CD8-positive, alpha-beta memory T cell (primary cell): ENCODE measurements at regions not wholly inside any gene's neighbourhood (a gene's known extent, or its start where the extent isn't known, plus 50 kb on each side); places are given as distances from the start of the nearest gene placed in this dataset.
"Not testable (repeated sequence)": the region's sequence is repeated elsewhere in the genome, so short reads cannot be mapped to it uniquely, and the experiment has no call there.

ENCODE experiments used
- CTCF ChIA-PET: fragments of 350-600 bp; sonication (Branson Sonifier 250); formaldehyde crosslinking; loops from one replicate; lab custom pipeline; 2021; ENCODE audit warnings: antibody characterized with exemption; lab: Charles Lee
- POLR2A ChIA-PET: fragments of 350-600 bp; sonication (Branson Sonifier 250); formaldehyde crosslinking; loops from one replicate; lab custom pipeline; 2021; ENCODE audit warnings: antibody characterized with exemption; lab: Charles Lee
- DNase-seq, 5 donors: peaks; one replicate each; pipeline versions ENCODE4 v3.0.0 to v3.0.0-alpha.2; 2020 to 2022; ENCODE audit warnings: mixed read lengths in 1 of 5
- H3K27ac ChIP-seq: one replicate; pipeline ENCODE4 v1.7.0; 2013; ENCODE audit warnings: low read depth, mild to moderate bottlenecking, low read length, moderate library complexity
- H3K27me3 ChIP-seq: 2 replicates; pipeline ENCODE4 v1.7.0; 2013; ENCODE audit warnings: low read length, mild to moderate bottlenecking; ENCODE audit not compliant: insufficient read depth, poor library complexity, severe bottlenecking
- H3K36me3 ChIP-seq: 2 replicates; pipeline ENCODE4 v1.7.0; 2013; ENCODE audit warnings: mild to moderate bottlenecking, low read length, moderate library complexity; ENCODE audit not compliant: insufficient read depth
- H3K4me1 ChIP-seq: 2 replicates; pipeline ENCODE4 v1.7.0; 2013; ENCODE audit warnings: mild to moderate bottlenecking, low read length, moderate library complexity; ENCODE audit not compliant: insufficient read depth
- H3K4me3 ChIP-seq: 2 replicates; pipeline ENCODE4 v1.7.0; 2013; ENCODE audit warnings: mild to moderate bottlenecking, low read length
- H3K9me3 ChIP-seq: 2 replicates; pipeline ENCODE4 v1.7.0; 2013; ENCODE audit warnings: mild to moderate bottlenecking, low read length
- H3K27ac Mint-ChIP-seq, 8 donors: one replicate each; pipeline ENCODE4 v1.8.0; 2020 to 2021; ENCODE audit warnings: mixed read lengths in 8 of 8, mild to moderate bottlenecking in 6 of 8, inconsistent platforms in 3 of 8, moderate library complexity in 3 of 8
- H3K27me3 Mint-ChIP-seq, 2 donors: one replicate each; pipeline ENCODE4 v1.8.0; 2020 to 2021; ENCODE audit warnings: mixed read lengths in 2 of 2, mild to moderate bottlenecking in 1 of 2, moderate library complexity in 1 of 2
- H3K36me3 Mint-ChIP-seq, 3 donors: one replicate each; pipeline ENCODE4 v1.8.0; 2020 to 2021; ENCODE audit warnings: mixed read lengths in 3 of 3, inconsistent platforms in 1 of 3, mild to moderate bottlenecking in 1 of 3
- H3K4me1 Mint-ChIP-seq, 3 donors: one replicate each; pipeline ENCODE4 v1.8.0; 2020 to 2021; ENCODE audit warnings: mixed read lengths in 3 of 3, inconsistent platforms in 1 of 3, mild to moderate bottlenecking in 1 of 3
- H3K4me3 Mint-ChIP-seq, 7 donors: one replicate each; pipeline ENCODE4 v1.8.0; 2020 to 2021; ENCODE audit warnings: mixed read lengths in 7 of 7, mild to moderate bottlenecking in 6 of 7, moderate library complexity in 4 of 7, inconsistent platforms in 2 of 7
- H3K9me3 Mint-ChIP-seq, 5 donors: one replicate each; pipeline ENCODE4 v1.8.0; 2020 to 2022; ENCODE audit warnings: mixed read lengths in 5 of 5, mild to moderate bottlenecking in 3 of 5, moderate library complexity in 2 of 5, inconsistent platforms in 1 of 5

GRCh38 chr3:164030194-164030593 lies 1048.1 kb downstream of the SI start:
- Histone ChIP-seq H3K27ac (no peak overlapping the region), H3K36me3 (no peaks in the 10 kb centered on the region), H3K4me1 (no peaks in the 10 kb centered on the region), H3K27me3 (no peaks in the 10 kb centered on the region), H3K4me3 (no peak overlapping the region), H3K9me3 (no peaks in the 10 kb centered on the region)
- DNase-seq, result no peak
- no peaks in the 10 kb centered on the region for H3K4me1 Mint-ChIP-seq
- peaks cover 0 to 19% (median 9%) of the 10 kb centered on the region in 5 donors for H3K9me3 Mint-ChIP-seq
- ChIA-PET CTCF (no interaction called here), POLR2A (no interaction called here)
- no peak overlapping the region for H3K27ac Mint-ChIP-seq
- H3K4me3 Mint-ChIP-seq, result no peak overlapping the region
- H3K27me3 Mint-ChIP-seq, result no peaks in the 10 kb centered on the region
- H3K36me3 Mint-ChIP-seq, result no peaks in the 10 kb centered on the region

DNA sequence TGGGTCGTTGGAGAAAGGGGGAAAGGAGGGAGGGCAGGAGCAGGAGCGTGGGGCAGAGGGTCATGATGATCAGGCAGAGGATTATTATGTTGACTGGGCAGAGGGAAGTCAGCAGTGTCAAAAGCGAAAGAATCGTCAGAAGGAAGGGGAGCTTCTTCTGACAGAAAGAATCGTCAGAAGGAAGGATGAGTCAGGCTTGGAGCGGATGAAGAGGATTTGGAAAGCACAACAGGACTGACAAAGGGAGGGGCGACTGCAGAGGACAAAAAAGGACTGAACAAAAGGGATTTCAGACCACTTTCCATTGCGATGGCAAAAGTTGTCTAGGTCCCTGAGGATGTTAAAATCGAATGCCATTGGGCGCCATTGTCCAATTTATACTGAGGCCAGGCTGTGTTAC lies 1053.5 kb downstream of the SI start:
- no peaks in the 10 kb centered on the region for H3K36me3 ChIP-seq
- H3K27me3 ChIP-seq, result no peaks in the 10 kb centered on the region
- no peak overlapping the region for H3K27ac ChIP-seq
- ChIA-PET POLR2A (no interaction called here), CTCF (no interaction called here)
- H3K27ac Mint-ChIP-seq, result no peak overlapping the region
- H3K4me3 ChIP-seq, result no peak overlapping the region
- no peak overlapping the region for H3K4me3 Mint-ChIP-seq
- peaks cover 0 to 2% (median 0%) of the 10 kb centered on the region in 3 donors for H3K36me3 Mint-ChIP-seq
- peaks cover 2 to 17% (median 8%) of the 10 kb centered on the region in 5 donors for H3K9me3 Mint-ChIP-seq
- no peaks in the 10 kb centered on the region for H3K4me1 ChIP-seq
- H3K9me3 ChIP-seq, result no peaks in the 10 kb centered on the region
- no peaks in the 10 kb centered on the region for H3K4me1 Mint-ChIP-seq
- no peak for DNase-seq
- H3K27me3 Mint-ChIP-seq, result no peaks in the 10 kb centered on the region

- ChIA-PET POLR2A (no interaction called here), CTCF (no interaction called here)
- peaks cover 2 to 17% (median 8%) of the 10 kb centered on the region in 5 donors for H3K9me3 Mint-ChIP-seq
- H3K4me1 ChIP-seq, result no peaks in the 10 kb centered on the region
- no peaks in the 10 kb centered on the region for H3K27me3 Mint-ChIP-seq
- DNase-seq, result no peak
- H3K27ac Mint-ChIP-seq, result no peak overlapping the region
- H3K36me3 Mint-ChIP-seq, result peaks cover 0 to 2% (median 0%) of the 10 kb centered on the region in 3 donors
- no peaks in the 10 kb centered on the region for H3K36me3 ChIP-seq
- no peak overlapping the region for H3K4me3 Mint-ChIP-seq
- no peaks in the 10 kb centered on the region for H3K4me1 Mint-ChIP-seq
- H3K27me3 ChIP-seq, result no peaks in the 10 kb centered on the region
- H3K9me3 ChIP-seq, result no peaks in the 10 kb centered on the region
- no peak overlapping the region for H3K27ac ChIP-seq
- H3K4me3 ChIP-seq, result no peak overlapping the region
Measured at GRCh38 chr3:164023480-164023879, 1054.8 kb downstream of the SI start.

GRCh38 chr3:164018500-164018899 lies 1059.8 kb downstream of the SI start:
- H3K27ac ChIP-seq, result no peak overlapping the region
- Mint-ChIP-seq H3K4me1 (no peaks in the 10 kb centered on the region), H3K27me3 (no peaks in the 10 kb centered on the region), H3K27ac (no peak overlapping the region), H3K4me3 (no peak overlapping the region), H3K36me3 (peaks cover 0 to 1% (median 0%) of the 10 kb centered on the region in 3 donors), H3K9me3 (peaks cover 0 to 4% (median 2%) of the 10 kb centered on the region in 5 donors)
- no peaks in the 10 kb centered on the region for H3K27me3 ChIP-seq
- H3K36me3 ChIP-seq, result no peaks in the 10 kb centered on the region
- H3K9me3 ChIP-seq, result no peaks in the 10 kb centered on the region
- no peak for DNase-seq
- no peaks in the 10 kb centered on the region for H3K4me1 ChIP-seq
- POLR2A ChIA-PET, result no interaction called here
- CTCF ChIA-PET, result no interaction called here
- H3K4me3 ChIP-seq, result no peak overlapping the region

DNA sequence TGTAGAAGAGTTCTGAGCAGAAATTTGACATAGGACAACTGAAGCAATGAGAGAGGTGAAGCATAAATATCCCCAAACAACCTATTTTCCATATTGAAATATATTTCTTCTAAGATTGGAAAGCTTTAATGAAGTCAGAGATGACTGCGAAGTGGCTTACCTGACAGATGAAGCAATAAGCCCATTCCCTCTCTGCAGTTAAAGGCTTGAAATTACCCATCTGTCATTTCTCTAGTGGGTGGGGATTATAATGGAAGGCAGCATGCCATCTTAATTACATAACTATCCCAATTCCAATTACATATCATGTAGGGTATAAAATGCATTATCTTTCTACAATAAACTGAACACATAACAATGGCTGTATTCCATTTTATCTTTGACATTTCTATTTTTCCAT lies 1070.5 kb downstream of the SI start:
- H3K9me3 Mint-ChIP-seq, result peaks cover 0 to 6% (median 4%) of the 10 kb centered on the region in 5 donors

DNA sequence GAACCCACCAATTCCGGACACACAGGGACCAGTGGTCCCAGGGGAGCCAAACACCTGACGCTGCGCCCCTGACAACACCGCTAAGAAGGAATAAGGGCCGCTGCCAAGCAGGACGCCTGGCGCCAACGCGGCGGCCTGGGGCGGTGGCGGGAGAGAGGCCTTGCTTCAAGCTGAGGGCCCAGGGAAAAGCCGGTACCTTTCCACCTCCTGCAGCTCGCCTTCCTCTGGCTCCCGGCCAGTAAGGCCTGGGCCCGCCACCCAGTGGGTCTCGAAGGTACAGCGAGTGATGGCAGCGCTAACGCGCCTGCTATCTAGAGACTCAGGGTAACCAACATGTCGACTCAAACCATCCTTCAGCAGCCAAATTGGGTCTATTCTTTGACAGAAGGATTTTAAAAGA lies 1074.1 kb downstream of the SI start:
- H3K27ac ChIP-seq, result no peak overlapping the region
- H3K4me3 ChIP-seq, result no peak overlapping the region
- Mint-ChIP-seq H3K9me3 (peaks cover 5 to 11% (median 9%) of the 10 kb centered on the region in 5 donors), H3K27ac (no peak overlapping the region), H3K4me3 (no peak overlapping the region), H3K4me1 (no peaks in the 10 kb centered on the region), H3K36me3 (no peaks in the 10 kb centered on the region), H3K27me3 (no peaks in the 10 kb centered on the region)
- POLR2A ChIA-PET, result no interaction called here
- no peaks in the 10 kb centered on the region for H3K9me3 ChIP-seq
- no peaks in the 10 kb centered on the region for H3K27me3 ChIP-seq
- CTCF ChIA-PET, result no interaction called here
- no peaks in the 10 kb centered on the region for H3K36me3 ChIP-seq
- no peaks in the 10 kb centered on the region for H3K4me1 ChIP-seq
- DNase-seq, result no peak

More for the DNA sequence above, 1070.5 kb downstream of the SI start:
- Histone ChIP-seq H3K27ac (no peak overlapping the region), H3K9me3 (no peaks in the 10 kb centered on the region), H3K4me3 (no peak overlapping the region), H3K27me3 (no peaks in the 10 kb centered on the region), H3K4me1 (no peaks in the 10 kb centered on the region), H3K36me3 (no peaks in the 10 kb centered on the region)
- no peak for DNase-seq
- POLR2A ChIA-PET, result no interaction called here
- no peak overlapping the region for H3K27ac Mint-ChIP-seq
- H3K36me3 Mint-ChIP-seq, result no peaks in the 10 kb centered on the region
- H3K27me3 Mint-ChIP-seq, result no peaks in the 10 kb centered on the region
- no peak overlapping the region for H3K4me3 Mint-ChIP-seq
- CTCF ChIA-PET, result no interaction called here
- H3K4me1 Mint-ChIP-seq, result no peaks in the 10 kb centered on the region

GRCh38 chr3:164003016-164003415 lies 1075.3 kb downstream of the SI start:
- H3K27me3 Mint-ChIP-seq, POLR2A ChIA-PET, H3K4me3 ChIP-seq: not testable (repeated sequence)

GRCh38 chr3:163983940-163984339 lies 1094.4 kb downstream of the SI start:
- Histone ChIP-seq H3K4me1 (no peaks in the 10 kb centered on the region), H3K9me3 (no peaks in the 10 kb centered on the region), H3K27me3 (no peaks in the 10 kb centered on the region), H3K27ac (no peak overlapping the region), H3K4me3 (no peak overlapping the region), H3K36me3 (no peaks in the 10 kb centered on the region)
- no peaks in the 10 kb centered on the region for H3K27me3 Mint-ChIP-seq
- no peaks in the 10 kb centered on the region for H3K36me3 Mint-ChIP-seq
- peaks cover 2 to 27% (median 6%) of the 10 kb centered on the region in 5 donors for H3K9me3 Mint-ChIP-seq
- no peak overlapping the region for H3K27ac Mint-ChIP-seq
- no peak for DNase-seq
- no peak overlapping the region for H3K4me3 Mint-ChIP-seq
- no peaks in the 10 kb centered on the region for H3K4me1 Mint-ChIP-seq
- ChIA-PET POLR2A (no interaction called here), CTCF (no interaction called here)

More at GRCh38 chr3:164003016-164003415, 1075.3 kb downstream of the SI start:
- H3K4me1 ChIP-seq, H3K4me3 Mint-ChIP-seq, CTCF ChIA-PET, H3K27ac ChIP-seq, H3K27me3 ChIP-seq, DNase-seq, H3K4me1 Mint-ChIP-seq, H3K36me3 ChIP-seq, H3K9me3 ChIP-seq, H3K27ac Mint-ChIP-seq, H3K36me3 Mint-ChIP-seq: not testable (repeated sequence)
- H3K9me3 Mint-ChIP-seq, result peaks cover 5 to 11% (median 8%) of the 10 kb centered on the region in 5 donors

DNA sequence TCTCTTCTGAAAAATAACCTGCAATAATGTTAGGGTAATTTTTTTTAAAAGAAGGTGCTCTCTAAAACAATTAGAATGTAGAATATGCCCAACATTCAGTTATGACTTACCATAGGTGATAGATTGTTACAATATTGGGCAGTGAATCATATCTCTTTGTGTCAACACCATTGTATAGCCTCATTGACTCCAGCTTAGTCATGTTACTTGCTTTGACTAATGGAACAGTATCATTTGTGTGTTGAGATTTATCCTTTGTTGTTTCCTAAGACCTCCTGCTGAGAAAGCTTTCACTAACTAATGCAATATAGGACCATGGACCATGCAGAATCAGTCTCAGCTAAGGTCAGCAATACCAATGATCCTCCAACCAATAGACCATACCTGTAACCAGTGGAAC lies 1106.4 kb downstream of the SI start:
- no peaks in the 10 kb centered on the region for H3K27me3 Mint-ChIP-seq
- CTCF ChIA-PET, result no interaction called here
- POLR2A ChIA-PET, result no interaction called here

More for the DNA sequence above, 1106.4 kb downstream of the SI start:
- Mint-ChIP-seq H3K9me3 (peaks cover 1 to 23% (median 12%) of the 10 kb centered on the region in 5 donors), H3K27ac (no peak overlapping the region), H3K4me1 (no peaks in the 10 kb centered on the region), H3K4me3 (no peak overlapping the region), H3K36me3 (no peaks in the 10 kb centered on the region)
- Histone ChIP-seq H3K4me3 (no peak overlapping the region), H3K27me3 (no peaks in the 10 kb centered on the region), H3K9me3 (no peaks in the 10 kb centered on the region), H3K4me1 (no peaks in the 10 kb centered on the region), H3K36me3 (no peaks in the 10 kb centered on the region), H3K27ac (no peak overlapping the region)
- no peak for DNase-seq
